WTC11 (cell line): ENCODE measurements at regions not wholly inside any gene's neighbourhood (a gene's known extent, or its start where the extent isn't known, plus 50 kb on each side); places are given as distances from the start of the nearest gene placed in this dataset.
A peak's percentile ranks its signal among the peaks of the same experiment; 100 is the strongest.

Experiments used
- ATAC-seq: fragments of 200-7000 bp; cut with Tn5 transposase; 2 replicates; pipeline ENCODE4 v1.10.0; 2021; ENCODE audit warnings: mild to moderate bottlenecking, moderate library complexity
- CTCF ChIA-PET: fragments of 300-600 bp; sonication (Branson Sonifier 250); formaldehyde crosslinking; loops from one replicate; lab custom pipeline; 2021; ENCODE audit warnings: antibody characterized with exemption; lab: Charles Lee
- POLR2A ChIA-PET: fragments of 350-600 bp; sonication (Branson Sonifier 250); formaldehyde crosslinking; loops from one replicate; lab custom pipeline; 2021; ENCODE audit warnings: antibody characterized with exemption; lab: Charles Lee
- DNase-seq: peaks from one replicate; pipeline ENCODE4 v3.0.0; 2021; ENCODE audit warnings: low spot score
- H3K27ac Mint-ChIP-seq: 2 replicates; pipeline ENCODE4 v1.8.0; 2021; ENCODE audit warnings: mixed read lengths
- H3K27me3 Mint-ChIP-seq: 2 replicates; pipeline ENCODE4 v1.8.0; 2021; ENCODE audit warnings: low read depth, mild to moderate bottlenecking, moderate library complexity, mixed read lengths
- H3K36me3 Mint-ChIP-seq: 2 replicates; pipeline ENCODE4 v1.8.0; 2021; ENCODE audit warnings: mixed read lengths
- H3K4me1 Mint-ChIP-seq: 2 replicates; pipeline ENCODE4 v1.8.0; 2022; ENCODE audit warnings: mixed read lengths
- H3K4me3 Mint-ChIP-seq: 2 replicates; pipeline ENCODE4 v1.8.0; 2021; ENCODE audit warnings: mild to moderate bottlenecking, moderate library complexity, mixed read lengths
- H3K9me3 Mint-ChIP-seq: 2 replicates; pipeline ENCODE4 v1.8.0; 2021; ENCODE audit warnings: mixed read lengths
- ATF1 ChIP-seq: sonication (generic); formaldehyde crosslinking; IDR thresholded peaks from 2 replicates; pipeline ENCODE4 v1.8.1; 2023; ENCODE audit warnings: mild to moderate bottlenecking, moderate library complexity, missing genetic modification reagents
- FOXP1 ChIP-seq: sonication (generic); formaldehyde crosslinking; IDR thresholded peaks from 2 replicates; pipeline ENCODE4 v1.8.0; 2022; ENCODE audit warnings: missing genetic modification reagents, mild to moderate bottlenecking, moderate library complexity, borderline replicate concordance
- GRHL2 ChIP-seq: fragments of 250-450 bp; sonication (Bioruptor Pico); IDR thresholded peaks from 2 replicates; pipeline ENCODE4 v1.8.0; 2022; ENCODE audit warnings: mild to moderate bottlenecking, moderate library complexity; ENCODE audit not compliant: insufficient replicate concordance, severe bottlenecking
- NR1H2 ChIP-seq: sonication (generic); formaldehyde crosslinking; IDR thresholded peaks from 2 replicates; pipeline ENCODE4 v1.9.0; 2021; ENCODE audit warnings: mild to moderate bottlenecking, moderate library complexity, missing genetic modification reagents
- SMAD4 ChIP-seq: sonication (generic); formaldehyde crosslinking; IDR thresholded peaks from 2 replicates; pipeline ENCODE4 v1.8.0; 2022; ENCODE audit warnings: mild to moderate bottlenecking, missing genetic modification reagents
- TF ChIP-seq, protein P1 (sequence below): sonication (generic); formaldehyde crosslinking; IDR thresholded peaks from 2 replicates; pipeline ENCODE4 v1.8.1; 2023; ENCODE audit warnings: mild to moderate bottlenecking, missing genetic modification reagents
- TF ChIP-seq, protein P2 (sequence below): fragments of 200-600 bp; IDR thresholded peaks from 2 replicates; pipeline ENCODE4 v1.8.0; 2022; ENCODE audit warnings: antibody characterized with exemption
- TF ChIP-seq, protein P3 (sequence below): fragments of 250-450 bp; sonication (Bioruptor Pico); conservative IDR thresholded peaks from 2 replicates; pipeline ENCODE4 v1.9.0; 2021; ENCODE audit warnings: mild to moderate bottlenecking
- TF ChIP-seq, protein P4 (sequence below): sonication (generic); formaldehyde crosslinking; IDR thresholded peaks from 2 replicates; pipeline ENCODE4 v1.8.1; 2023; ENCODE audit warnings: mild to moderate bottlenecking, missing genetic modification reagents
- TF ChIP-seq, protein P5 (sequence below): sonication (generic); formaldehyde crosslinking; IDR thresholded peaks from 2 replicates; pipeline ENCODE4 v1.8.0; 2022; ENCODE audit warnings: mild to moderate bottlenecking, missing genetic modification reagents

DNA sequence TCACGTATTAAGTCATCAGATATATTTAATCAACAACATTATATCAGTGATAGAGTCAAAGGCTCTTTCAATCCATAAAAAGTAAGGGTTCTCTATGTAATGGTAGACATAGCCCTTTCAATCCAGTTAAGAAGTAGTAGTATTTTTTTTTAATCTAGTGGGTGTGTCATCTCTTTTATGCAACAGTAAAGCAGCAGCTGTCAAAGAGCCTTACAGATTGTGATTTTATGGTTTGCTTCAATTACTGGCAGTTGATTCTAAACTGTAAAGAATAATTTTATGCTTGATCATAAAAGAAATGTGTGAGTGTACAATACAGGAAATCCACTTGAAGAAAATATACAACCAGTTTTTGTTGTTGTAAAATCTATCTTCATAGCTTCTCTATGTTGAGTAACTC is 902.6 kb upstream of the MBL2 start:
- no peak overlapping the region for H3K4me3 Mint-ChIP-seq
- DNase-seq (no peak), ATAC-seq (no peak)
- H3K27me3 Mint-ChIP-seq = no peaks in the 10 kb centered on the region
- H3K4me1 Mint-ChIP-seq = peaks cover 16% of the 10 kb centered on the region
- TF ChIP-seq, protein P1, sequence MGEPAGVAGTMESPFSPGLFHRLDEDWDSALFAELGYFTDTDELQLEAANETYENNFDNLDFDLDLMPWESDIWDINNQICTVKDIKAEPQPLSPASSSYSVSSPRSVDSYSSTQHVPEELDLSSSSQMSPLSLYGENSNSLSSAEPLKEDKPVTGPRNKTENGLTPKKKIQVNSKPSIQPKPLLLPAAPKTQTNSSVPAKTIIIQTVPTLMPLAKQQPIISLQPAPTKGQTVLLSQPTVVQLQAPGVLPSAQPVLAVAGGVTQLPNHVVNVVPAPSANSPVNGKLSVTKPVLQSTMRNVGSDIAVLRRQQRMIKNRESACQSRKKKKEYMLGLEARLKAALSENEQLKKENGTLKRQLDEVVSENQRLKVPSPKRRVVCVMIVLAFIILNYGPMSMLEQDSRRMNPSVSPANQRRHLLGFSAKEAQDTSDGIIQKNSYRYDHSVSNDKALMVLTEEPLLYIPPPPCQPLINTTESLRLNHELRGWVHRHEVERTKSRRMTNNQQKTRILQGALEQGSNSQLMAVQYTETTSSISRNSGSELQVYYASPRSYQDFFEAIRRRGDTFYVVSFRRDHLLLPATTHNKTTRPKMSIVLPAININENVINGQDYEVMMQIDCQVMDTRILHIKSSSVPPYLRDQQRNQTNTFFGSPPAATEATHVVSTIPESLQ (CRISPR knock-in tag) = no peak
- TF ChIP-seq, protein P2, sequence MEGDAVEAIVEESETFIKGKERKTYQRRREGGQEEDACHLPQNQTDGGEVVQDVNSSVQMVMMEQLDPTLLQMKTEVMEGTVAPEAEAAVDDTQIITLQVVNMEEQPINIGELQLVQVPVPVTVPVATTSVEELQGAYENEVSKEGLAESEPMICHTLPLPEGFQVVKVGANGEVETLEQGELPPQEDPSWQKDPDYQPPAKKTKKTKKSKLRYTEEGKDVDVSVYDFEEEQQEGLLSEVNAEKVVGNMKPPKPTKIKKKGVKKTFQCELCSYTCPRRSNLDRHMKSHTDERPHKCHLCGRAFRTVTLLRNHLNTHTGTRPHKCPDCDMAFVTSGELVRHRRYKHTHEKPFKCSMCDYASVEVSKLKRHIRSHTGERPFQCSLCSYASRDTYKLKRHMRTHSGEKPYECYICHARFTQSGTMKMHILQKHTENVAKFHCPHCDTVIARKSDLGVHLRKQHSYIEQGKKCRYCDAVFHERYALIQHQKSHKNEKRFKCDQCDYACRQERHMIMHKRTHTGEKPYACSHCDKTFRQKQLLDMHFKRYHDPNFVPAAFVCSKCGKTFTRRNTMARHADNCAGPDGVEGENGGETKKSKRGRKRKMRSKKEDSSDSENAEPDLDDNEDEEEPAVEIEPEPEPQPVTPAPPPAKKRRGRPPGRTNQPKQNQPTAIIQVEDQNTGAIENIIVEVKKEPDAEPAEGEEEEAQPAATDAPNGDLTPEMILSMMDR = no peak
- TF ChIP-seq NR1H2 (CRISPR knock-in tag) (no peak), SMAD4 (CRISPR knock-in tag) (no peak), ATF1 (CRISPR knock-in tag) (no peak), FOXP1 (CRISPR knock-in tag) (no peak)
- TF ChIP-seq, protein P3, sequence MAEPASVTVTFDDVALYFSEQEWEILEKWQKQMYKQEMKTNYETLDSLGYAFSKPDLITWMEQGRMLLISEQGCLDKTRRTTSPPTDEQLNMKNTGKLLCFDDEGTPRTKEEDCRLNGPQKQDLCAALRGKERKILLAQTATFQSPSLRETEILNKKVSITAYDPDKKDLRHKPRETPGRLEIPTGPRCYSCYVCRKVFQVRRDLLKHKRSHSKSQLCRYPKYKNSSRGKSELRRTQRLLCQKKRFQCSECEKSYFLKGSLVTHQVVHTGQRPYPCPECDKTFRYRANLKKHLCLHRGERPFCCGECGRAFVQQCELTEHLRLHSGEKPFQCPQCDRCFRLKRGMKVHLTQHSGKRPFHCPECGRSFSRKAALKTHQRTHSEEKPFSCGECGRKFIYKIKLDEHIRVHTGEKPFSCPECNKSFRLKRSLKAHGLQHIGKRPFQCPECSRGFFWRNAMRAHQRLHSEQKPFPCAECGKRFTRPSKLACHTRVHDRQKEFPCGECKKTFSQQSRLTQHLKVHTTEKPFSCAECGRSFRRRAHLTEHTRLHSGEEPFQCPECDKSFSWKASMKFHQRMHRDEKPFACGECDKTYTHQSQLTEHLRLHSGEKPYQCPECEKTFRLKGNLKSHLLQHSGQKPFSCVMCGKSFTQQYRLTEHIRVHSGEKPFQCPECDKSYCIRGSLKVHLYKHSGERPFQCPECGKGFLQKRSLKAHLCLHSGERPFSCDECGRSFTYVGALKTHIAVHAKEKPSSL (CRISPR knock-in tag) = no peak
- POLR2A ChIA-PET = no interaction called here
- H3K36me3 Mint-ChIP-seq = peaks cover 6% of the 10 kb centered on the region
- no peak overlapping the region for H3K27ac Mint-ChIP-seq
- CTCF ChIA-PET = no interaction called here
- peaks cover 6% of the 10 kb centered on the region for H3K9me3 Mint-ChIP-seq

DNA sequence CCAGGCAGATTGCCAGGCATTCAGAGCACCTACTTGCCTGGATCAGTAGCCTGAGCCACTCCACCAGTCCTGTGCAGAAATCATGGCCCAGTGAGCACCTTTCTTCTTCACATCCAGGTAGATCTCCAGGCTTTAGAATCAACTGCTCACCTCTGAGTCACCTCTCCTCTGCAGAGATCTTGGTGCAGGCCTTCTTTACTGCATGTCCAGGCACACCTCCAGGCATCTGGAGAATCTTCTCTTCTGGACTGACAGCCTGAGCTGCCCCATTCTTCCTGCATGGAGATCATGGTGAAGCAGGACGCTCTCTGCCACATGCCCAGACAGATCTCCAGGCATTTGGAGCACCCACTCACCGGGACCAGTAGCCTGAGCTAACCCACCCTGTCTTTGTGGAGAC is 894.5 kb upstream of the MBL2 start:
- DNase-seq = no peak
- CTCF ChIA-PET = no interaction called here
- Mint-ChIP-seq H3K27ac (no peak overlapping the region), H3K4me3 (no peak overlapping the region), H3K27me3 (no peaks in the 10 kb centered on the region), H3K4me1 (peaks cover 20% of the 10 kb centered on the region), H3K36me3 (peaks cover 46% of the 10 kb centered on the region), H3K9me3 (peaks cover 49% of the 10 kb centered on the region)
- POLR2A ChIA-PET = no interaction called here
- TF ChIP-seq, protein P4, sequence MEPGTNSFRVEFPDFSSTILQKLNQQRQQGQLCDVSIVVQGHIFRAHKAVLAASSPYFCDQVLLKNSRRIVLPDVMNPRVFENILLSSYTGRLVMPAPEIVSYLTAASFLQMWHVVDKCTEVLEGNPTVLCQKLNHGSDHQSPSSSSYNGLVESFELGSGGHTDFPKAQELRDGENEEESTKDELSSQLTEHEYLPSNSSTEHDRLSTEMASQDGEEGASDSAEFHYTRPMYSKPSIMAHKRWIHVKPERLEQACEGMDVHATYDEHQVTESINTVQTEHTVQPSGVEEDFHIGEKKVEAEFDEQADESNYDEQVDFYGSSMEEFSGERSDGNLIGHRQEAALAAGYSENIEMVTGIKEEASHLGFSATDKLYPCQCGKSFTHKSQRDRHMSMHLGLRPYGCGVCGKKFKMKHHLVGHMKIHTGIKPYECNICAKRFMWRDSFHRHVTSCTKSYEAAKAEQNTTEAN = no peak
- no peak for ATAC-seq

DNA sequence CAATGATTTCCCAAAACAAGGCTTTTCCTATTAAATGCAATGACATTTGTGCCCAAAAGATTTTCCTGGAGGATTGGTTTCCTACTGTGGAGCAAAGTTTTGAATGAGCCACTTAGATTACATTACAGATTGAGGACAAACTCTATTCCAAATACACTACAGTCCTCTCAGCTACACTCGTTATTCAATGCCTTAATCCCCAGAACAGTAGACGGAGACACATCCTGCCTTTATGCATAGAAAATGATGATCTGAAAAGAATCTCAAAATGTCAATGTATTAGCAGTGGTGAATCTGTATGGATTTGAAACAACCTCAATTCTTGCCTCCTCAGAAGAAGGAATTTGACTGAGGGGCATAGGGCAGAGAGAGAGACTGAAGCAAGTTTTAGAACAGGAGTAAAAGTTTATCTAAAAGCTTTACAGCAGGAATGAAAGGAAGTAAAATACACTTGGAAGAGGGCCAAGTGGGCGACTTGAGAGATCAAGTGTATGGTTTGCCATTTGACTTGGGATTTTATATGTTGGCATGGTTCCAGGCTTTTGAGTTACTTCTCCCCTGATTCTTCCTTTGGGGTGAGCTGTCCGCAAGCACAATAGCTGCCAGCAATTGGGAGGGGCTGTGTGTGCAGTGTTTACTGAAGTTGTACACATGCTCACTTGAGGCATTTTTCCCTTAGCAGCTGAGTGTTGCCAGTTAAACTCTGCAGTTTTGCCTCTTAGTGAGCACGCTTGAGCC is 891.9 kb upstream of the MBL2 start:
- ATAC-seq = no peak
- 0 out of 2 replicates have a peak overlapping the region, but pooled peaks have one; percentile 41 for H3K27ac Mint-ChIP-seq

More for the DNA sequence above, 891.9 kb upstream of the MBL2 start:
- TF ChIP-seq, protein P5, sequence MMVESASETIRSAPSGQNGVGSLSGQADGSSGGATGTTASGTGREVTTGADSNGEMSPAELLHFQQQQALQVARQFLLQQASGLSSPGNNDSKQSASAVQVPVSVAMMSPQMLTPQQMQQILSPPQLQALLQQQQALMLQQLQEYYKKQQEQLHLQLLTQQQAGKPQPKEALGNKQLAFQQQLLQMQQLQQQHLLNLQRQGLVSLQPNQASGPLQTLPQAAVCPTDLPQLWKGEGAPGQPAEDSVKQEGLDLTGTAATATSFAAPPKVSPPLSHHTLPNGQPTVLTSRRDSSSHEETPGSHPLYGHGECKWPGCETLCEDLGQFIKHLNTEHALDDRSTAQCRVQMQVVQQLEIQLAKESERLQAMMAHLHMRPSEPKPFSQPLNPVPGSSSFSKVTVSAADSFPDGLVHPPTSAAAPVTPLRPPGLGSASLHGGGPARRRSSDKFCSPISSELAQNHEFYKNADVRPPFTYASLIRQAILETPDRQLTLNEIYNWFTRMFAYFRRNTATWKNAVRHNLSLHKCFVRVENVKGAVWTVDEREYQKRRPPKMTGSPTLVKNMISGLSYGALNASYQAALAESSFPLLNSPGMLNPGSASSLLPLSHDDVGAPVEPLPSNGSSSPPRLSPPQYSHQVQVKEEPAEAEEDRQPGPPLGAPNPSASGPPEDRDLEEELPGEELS = no peak
- no peak for TF ChIP-seq GRHL2 (CRISPR knock-in tag)
- TF ChIP-seq, all 79 proteins: peak for 0
- H3K9me3 Mint-ChIP-seq = peaks cover 47% of the 10 kb centered on the region
- peaks cover 23% of the 10 kb centered on the region for H3K4me1 Mint-ChIP-seq
- POLR2A ChIA-PET = no interaction called here
- CTCF ChIA-PET = no interaction called here
- DNase-seq = no peak
- H3K36me3 Mint-ChIP-seq = peaks cover 33% of the 10 kb centered on the region
- H3K27me3 Mint-ChIP-seq = no peaks in the 10 kb centered on the region
- H3K4me3 Mint-ChIP-seq = no peak overlapping the region
